Mesothelial cell of epicardium (in vitro differentiated cells): ENCODE measurements at regions not wholly inside any gene's neighbourhood (a gene's known extent, or its start where the extent isn't known, plus 50 kb on each side); places are given as distances from the start of the nearest gene placed in this dataset.

Experiments
- DNase-seq, 2 experiments: peaks; one replicate each; pipeline ENCODE4 v3.0.0; 2021; ENCODE audit warnings: low spot score in 2 of 2; ENCODE audit not compliant: unreplicated experiment in 2 of 2
- H3K27ac Mint-ChIP-seq: 2 replicates; pipeline ENCODE4 v1.8.0; 2021; ENCODE audit warnings: mixed read lengths
- H3K27me3 Mint-ChIP-seq: 2 replicates; pipeline ENCODE4 v1.8.0; 2021; ENCODE audit warnings: low read depth, mixed read lengths
- H3K36me3 Mint-ChIP-seq: 2 replicates; pipeline ENCODE4 v1.8.0; 2021; ENCODE audit warnings: mixed read lengths
- H3K4me1 Mint-ChIP-seq: 2 replicates; pipeline ENCODE4 v1.8.0; 2021; ENCODE audit warnings: mixed read lengths
- H3K4me3 Mint-ChIP-seq: 2 replicates; pipeline ENCODE4 v1.8.0; 2021; ENCODE audit warnings: mild to moderate bottlenecking, moderate library complexity, mixed read lengths
- H3K9me3 Mint-ChIP-seq: 2 replicates; pipeline ENCODE4 v1.8.0; 2021; ENCODE audit warnings: mixed read lengths
- TF ChIP-seq, protein P1 (sequence below): fragments of 200-600 bp; sonication (generic); IDR thresholded peaks from one replicate; pipeline ENCODE4 v1.5.0; 2021; ENCODE audit warnings: antibody characterized with exemption; ENCODE audit not compliant: unreplicated experiment

GRCh38 chr5:73301208-73301901 lies 128.4 kb downstream of the TMEM174 start:
- no peak overlapping the region for H3K4me3 Mint-ChIP-seq
- no peak for DNase-seq
- no peaks in the 10 kb centered on the region for H3K36me3 Mint-ChIP-seq
- TF ChIP-seq, protein P1, sequence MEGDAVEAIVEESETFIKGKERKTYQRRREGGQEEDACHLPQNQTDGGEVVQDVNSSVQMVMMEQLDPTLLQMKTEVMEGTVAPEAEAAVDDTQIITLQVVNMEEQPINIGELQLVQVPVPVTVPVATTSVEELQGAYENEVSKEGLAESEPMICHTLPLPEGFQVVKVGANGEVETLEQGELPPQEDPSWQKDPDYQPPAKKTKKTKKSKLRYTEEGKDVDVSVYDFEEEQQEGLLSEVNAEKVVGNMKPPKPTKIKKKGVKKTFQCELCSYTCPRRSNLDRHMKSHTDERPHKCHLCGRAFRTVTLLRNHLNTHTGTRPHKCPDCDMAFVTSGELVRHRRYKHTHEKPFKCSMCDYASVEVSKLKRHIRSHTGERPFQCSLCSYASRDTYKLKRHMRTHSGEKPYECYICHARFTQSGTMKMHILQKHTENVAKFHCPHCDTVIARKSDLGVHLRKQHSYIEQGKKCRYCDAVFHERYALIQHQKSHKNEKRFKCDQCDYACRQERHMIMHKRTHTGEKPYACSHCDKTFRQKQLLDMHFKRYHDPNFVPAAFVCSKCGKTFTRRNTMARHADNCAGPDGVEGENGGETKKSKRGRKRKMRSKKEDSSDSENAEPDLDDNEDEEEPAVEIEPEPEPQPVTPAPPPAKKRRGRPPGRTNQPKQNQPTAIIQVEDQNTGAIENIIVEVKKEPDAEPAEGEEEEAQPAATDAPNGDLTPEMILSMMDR = no peak
- no peak overlapping the region for H3K27ac Mint-ChIP-seq
- no peaks in the 10 kb centered on the region for H3K9me3 Mint-ChIP-seq
- H3K4me1 Mint-ChIP-seq = peaks cover 25% of the 10 kb centered on the region
- peaks cover 98% of the 10 kb centered on the region for H3K27me3 Mint-ChIP-seq

DNA sequence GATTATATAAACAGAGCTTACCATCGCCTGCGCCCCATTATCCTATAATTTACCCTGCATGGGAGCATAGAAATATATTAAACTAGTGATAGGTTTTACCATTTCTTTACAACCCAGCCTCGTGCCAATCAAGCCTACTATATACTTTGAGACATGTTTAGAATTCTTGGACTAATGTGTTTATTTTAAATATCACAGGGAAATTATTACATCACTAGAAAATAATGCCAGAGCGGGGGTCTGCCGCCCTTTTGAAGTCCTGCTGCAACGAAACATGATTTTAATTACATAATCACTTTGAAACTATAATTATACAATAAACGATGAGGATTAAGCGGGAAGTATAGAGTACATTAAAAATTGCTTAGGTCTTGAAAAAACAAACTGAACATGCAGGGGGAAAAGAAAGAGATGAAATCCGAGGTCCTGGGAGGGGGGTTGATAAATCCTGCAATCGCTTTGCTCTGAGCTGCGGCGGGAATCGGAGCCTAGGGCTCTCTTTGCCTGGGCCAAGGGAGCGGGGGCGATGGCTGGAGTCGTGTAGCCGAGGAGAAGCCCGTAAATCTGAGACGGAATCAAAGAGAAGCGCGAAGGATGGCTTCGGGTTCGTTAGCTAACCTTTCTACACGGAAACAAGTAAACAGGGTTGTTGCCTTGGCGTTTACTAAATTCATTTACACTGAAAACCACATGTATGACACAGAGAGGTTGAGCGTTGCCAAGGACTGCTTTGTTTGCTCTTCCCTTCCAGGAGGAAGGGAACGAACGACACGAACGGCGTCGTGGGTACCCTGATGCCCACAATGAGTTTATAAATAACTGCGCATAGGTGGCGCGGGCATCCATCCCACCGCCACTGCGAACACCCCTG lies 127.6 kb downstream of the TMEM174 start:
- peaks cover 98% of the 10 kb centered on the region for H3K27me3 Mint-ChIP-seq
- no peak overlapping the region for H3K4me3 Mint-ChIP-seq
- no peak overlapping the region for H3K27ac Mint-ChIP-seq

DNA sequence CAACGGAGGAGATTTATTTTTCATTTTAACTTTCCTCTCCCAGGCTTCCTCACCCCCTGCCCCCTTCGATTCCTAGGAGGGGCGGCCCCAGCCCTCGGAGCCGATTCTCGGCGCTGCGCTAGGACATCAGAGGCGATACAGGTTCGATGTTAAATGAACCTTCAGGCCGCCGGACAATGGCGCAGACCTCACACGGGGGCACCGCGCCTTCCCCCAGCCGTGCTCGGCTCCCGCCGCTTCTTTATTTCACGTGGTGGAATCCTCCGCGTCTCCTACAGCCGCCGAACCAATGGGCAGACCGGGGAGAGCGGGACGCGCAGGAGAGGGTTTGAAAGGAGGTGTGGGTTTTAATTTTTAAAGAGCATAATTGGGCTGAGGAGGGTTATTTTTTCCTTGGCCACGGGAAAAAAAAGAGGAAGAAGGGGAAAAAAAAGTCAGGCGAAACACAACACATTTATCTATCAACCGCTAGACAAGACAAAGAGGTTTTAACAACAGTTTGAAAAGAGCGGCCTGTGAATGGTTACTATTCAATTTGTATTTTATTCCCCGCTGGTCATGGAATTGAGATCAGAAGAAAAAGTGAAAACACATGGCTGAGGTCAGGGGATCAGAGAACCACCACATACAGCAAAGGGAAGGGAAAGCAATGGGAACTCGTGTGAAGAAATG lies 126.8 kb downstream of the TMEM174 start:
- no peak for DNase-seq
- H3K36me3 Mint-ChIP-seq = no peaks in the 10 kb centered on the region

More for the DNA sequence above, 127.6 kb downstream of the TMEM174 start:
- no peaks in the 10 kb centered on the region for H3K9me3 Mint-ChIP-seq
- H3K36me3 Mint-ChIP-seq = no peaks in the 10 kb centered on the region
- peaks cover 30% of the 10 kb centered on the region for H3K4me1 Mint-ChIP-seq
- DNase-seq = no peak
- TF ChIP-seq, protein P1 = no peak

GRCh38 chr5:73298772-73299630 lies 126.0 kb downstream of the TMEM174 start:
- Mint-ChIP-seq H3K9me3 (no peaks in the 10 kb centered on the region), H3K36me3 (no peaks in the 10 kb centered on the region), H3K4me3 (peak overlapping the region; percentile 35), H3K27ac (no peak overlapping the region), H3K4me1 (peaks cover 34% of the 10 kb centered on the region), H3K27me3 (peaks cover 96% of the 10 kb centered on the region)
- DNase-seq = no peak
- TF ChIP-seq, protein P1 = peak; percentile 26

More for the DNA sequence above, 126.8 kb downstream of the TMEM174 start:
- Mint-ChIP-seq H3K4me1 (peaks cover 34% of the 10 kb centered on the region), H3K9me3 (no peaks in the 10 kb centered on the region), H3K27me3 (peaks cover 98% of the 10 kb centered on the region), H3K27ac (no peak overlapping the region), H3K4me3 (peak overlapping the region; percentile 9)
- TF ChIP-seq, protein P1 = no peak

GRCh38 chr5:73298251-73298771 lies 125.3 kb downstream of the TMEM174 start:
- no peaks in the 10 kb centered on the region for H3K9me3 Mint-ChIP-seq
- peaks cover 90% of the 10 kb centered on the region for H3K27me3 Mint-ChIP-seq
- DNase-seq = no peak
- TF ChIP-seq, protein P1 = no peak
- H3K4me3 Mint-ChIP-seq = peak overlapping the region; percentile 35
- peaks cover 31% of the 10 kb centered on the region for H3K4me1 Mint-ChIP-seq
- H3K36me3 Mint-ChIP-seq = no peaks in the 10 kb centered on the region
- no peak overlapping the region for H3K27ac Mint-ChIP-seq
